Panc1 (cell line): ENCODE measurements at regions not wholly inside any gene's neighbourhood (a gene's known extent, or its start where the extent isn't known, plus 50 kb on each side); places are given as distances from the start of the nearest gene placed in this dataset.

Experiments used
- ATAC-seq: fragments of 200-7000 bp; cut with Tn5 transposase; 2 replicates; pipeline ENCODE4 v1.9.1; 2020; ENCODE audit warnings: mild to moderate bottlenecking, moderate library complexity
- BruUV-seq: library from RNA; stranded (reverse); fragments of 400-500 nt; replicated peaks from 2 replicates; lab custom pipeline; 2021; lab: Mats Ljungman, UMichigan
- CTCF ChIA-PET: fragments of 300-600 bp; sonication (Branson Sonifier 250); formaldehyde crosslinking; loops from one replicate; lab custom pipeline; 2022; ENCODE audit warnings: antibody characterized with exemption; lab: Charles Lee
- POLR2A ChIA-PET: fragments of 300-600 bp; sonication (Branson Sonifier 250); formaldehyde crosslinking; loops from one replicate; lab custom pipeline; 2022; ENCODE audit warnings: antibody characterized with exemption; lab: Charles Lee
- DNase-seq: peaks from one replicate; pipeline ENCODE4 v3.0.0-alpha.2; 2010; ENCODE audit warnings: low read depth, low spot score
- H3K27ac ChIP-seq: 2 replicates; pipeline ENCODE4 v1.5.1; 2011; ENCODE audit warnings: mild to moderate bottlenecking, low read length, inconsistent platforms
- H3K27me3 ChIP-seq: fragments of 200-500 bp; sonication (Bioruptor generic); 2 replicates; pipeline ENCODE4 v1.6.0; 2014; ENCODE audit warnings: low read length, inconsistent platforms; ENCODE audit not compliant: control insufficient read depth, insufficient read depth
- H3K36me3 ChIP-seq: fragments of 200-500 bp; sonication (Bioruptor generic); 2 replicates; pipeline ENCODE4 v1.5.1; 2014; ENCODE audit warnings: inconsistent platforms, mild to moderate bottlenecking, low read length, moderate library complexity; ENCODE audit not compliant: control insufficient read depth, insufficient read depth
- H3K4me1 ChIP-seq: 2 replicates; pipeline ENCODE4 v1.5.1; 2011; ENCODE audit warnings: inconsistent platforms, mild to moderate bottlenecking, low read length, moderate library complexity; ENCODE audit not compliant: control insufficient read depth, insufficient read depth
- H3K4me3 ChIP-seq, 2 experiments: 2 replicates each; pipeline ENCODE4 v1.5.1; 2011 to 2012; ENCODE audit warnings: low read depth in 2 of 2, low read length in 2 of 2, mild to moderate bottlenecking in 2 of 2, inconsistent platforms in 1 of 2, moderate library complexity in 1 of 2
- H3K9me3 ChIP-seq: fragments of 200-500 bp; sonication (Bioruptor generic); 2 replicates; pipeline ENCODE4 v1.5.1; 2014; ENCODE audit warnings: low read depth, mild to moderate bottlenecking, inconsistent platforms, low read length, moderate library complexity; ENCODE audit not compliant: control insufficient read depth, insufficient read depth
- POLR2AphosphoS5 ChIP-seq: IDR thresholded peaks from 2 replicates; pipeline ENCODE4 v1.6.1; 2012; ENCODE audit warnings: mild to moderate bottlenecking, low read depth, low read length, moderate library complexity
- SIN3A ChIP-seq: IDR thresholded peaks from 2 replicates; pipeline ENCODE4 v1.6.1; 2012; ENCODE audit warnings: low read depth, mild to moderate bottlenecking, low read length, moderate library complexity, borderline replicate concordance; ENCODE audit not compliant: insufficient read depth
- TCF7L2 ChIP-seq: IDR thresholded peaks from 2 replicates; pipeline ENCODE4 v1.6.1; 2011; ENCODE audit warnings: mild to moderate bottlenecking, low read depth, low read length, inconsistent platforms
- in situ Hi-C: cut with HindIII; loops from 2 replicates; pipeline ENCODE4 v1.10.0; 2016; ENCODE audit warnings: low sequenced_read_pairs, low pct_unique_long_range_greater_than_20kb
- intact Hi-C: fragments of 100-400 bp; cut with micrococcal nuclease; formaldehyde crosslinking; loops from one replicate; pipeline ENCODE4 v1.10.0; 2022; ENCODE audit not compliant: unreplicated experiment
- TF ChIP-seq, protein P1 (sequence below), 2 experiments: IDR thresholded peaks; 2 replicates each; pipeline ENCODE4 v1.6.1; 2011 to 2012; ENCODE audit warnings: low read depth in 2 of 2, control low read depth in 1 of 2, low read length in 1 of 2, mild to moderate bottlenecking in 1 of 2, moderate library complexity in 1 of 2; ENCODE audit not compliant: insufficient read depth in 1 of 2
- TF ChIP-seq, protein P2 (sequence below): fragments of 450-650 bp; IDR thresholded peaks from 2 replicates; pipeline ENCODE4 v1.5.1; 2017; ENCODE audit warnings: mild to moderate bottlenecking

DNA sequence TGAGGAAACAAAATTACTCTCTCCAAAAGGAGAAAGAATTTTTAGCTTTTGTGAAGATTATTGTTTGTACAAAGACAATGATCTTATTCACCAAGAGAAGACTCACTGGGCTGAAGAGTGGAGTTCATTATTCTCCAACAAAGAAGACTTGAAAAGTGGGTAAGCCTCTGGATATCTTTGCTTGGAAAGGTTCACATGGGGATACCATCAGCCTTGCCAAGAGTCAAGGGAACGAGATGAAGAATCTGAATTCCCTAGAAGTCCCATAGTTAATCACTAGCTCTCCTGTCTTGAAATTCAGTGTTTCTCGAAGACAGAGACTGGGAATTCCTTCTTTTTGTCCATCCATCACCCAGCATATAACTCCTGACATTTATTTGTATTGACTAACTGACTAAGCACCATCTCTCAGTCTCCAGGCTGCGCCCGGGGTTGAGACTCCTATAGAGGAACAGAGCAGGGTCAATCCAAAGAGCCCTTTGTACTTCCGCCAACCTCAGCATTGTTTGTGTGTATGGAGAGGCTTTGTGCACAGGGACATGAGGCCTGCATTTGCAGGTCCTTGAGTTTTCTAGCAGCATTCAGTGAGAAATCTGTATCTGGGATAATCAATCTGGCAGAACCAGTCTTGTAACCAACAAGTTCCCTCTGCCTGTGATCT is 461.9 kb downstream of the KIF16B start:
- H3K4me3 ChIP-seq: no peak overlapping the region
- no peaks in the 10 kb centered on the region for H3K27me3 ChIP-seq
- H3K4me1 ChIP-seq: no peaks in the 10 kb centered on the region
- ATAC-seq (no peak), DNase-seq (no peak)
- intact Hi-C loops: no loop called here
- no TSS peak for BruUV-seq
- H3K27ac ChIP-seq: no peak overlapping the region
- in situ Hi-C loops: no loop called here
- no peaks in the 10 kb centered on the region for H3K36me3 ChIP-seq
- CTCF ChIA-PET: no interaction called here
- POLR2A ChIA-PET: no interaction called here
- TF ChIP-seq, protein P1, sequence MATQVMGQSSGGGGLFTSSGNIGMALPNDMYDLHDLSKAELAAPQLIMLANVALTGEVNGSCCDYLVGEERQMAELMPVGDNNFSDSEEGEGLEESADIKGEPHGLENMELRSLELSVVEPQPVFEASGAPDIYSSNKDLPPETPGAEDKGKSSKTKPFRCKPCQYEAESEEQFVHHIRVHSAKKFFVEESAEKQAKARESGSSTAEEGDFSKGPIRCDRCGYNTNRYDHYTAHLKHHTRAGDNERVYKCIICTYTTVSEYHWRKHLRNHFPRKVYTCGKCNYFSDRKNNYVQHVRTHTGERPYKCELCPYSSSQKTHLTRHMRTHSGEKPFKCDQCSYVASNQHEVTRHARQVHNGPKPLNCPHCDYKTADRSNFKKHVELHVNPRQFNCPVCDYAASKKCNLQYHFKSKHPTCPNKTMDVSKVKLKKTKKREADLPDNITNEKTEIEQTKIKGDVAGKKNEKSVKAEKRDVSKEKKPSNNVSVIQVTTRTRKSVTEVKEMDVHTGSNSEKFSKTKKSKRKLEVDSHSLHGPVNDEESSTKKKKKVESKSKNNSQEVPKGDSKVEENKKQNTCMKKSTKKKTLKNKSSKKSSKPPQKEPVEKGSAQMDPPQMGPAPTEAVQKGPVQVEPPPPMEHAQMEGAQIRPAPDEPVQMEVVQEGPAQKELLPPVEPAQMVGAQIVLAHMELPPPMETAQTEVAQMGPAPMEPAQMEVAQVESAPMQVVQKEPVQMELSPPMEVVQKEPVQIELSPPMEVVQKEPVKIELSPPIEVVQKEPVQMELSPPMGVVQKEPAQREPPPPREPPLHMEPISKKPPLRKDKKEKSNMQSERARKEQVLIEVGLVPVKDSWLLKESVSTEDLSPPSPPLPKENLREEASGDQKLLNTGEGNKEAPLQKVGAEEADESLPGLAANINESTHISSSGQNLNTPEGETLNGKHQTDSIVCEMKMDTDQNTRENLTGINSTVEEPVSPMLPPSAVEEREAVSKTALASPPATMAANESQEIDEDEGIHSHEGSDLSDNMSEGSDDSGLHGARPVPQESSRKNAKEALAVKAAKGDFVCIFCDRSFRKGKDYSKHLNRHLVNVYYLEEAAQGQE (IDR thresholded peaks at IDR 0.05; ENCODE audit: insufficient read depth in 1 of 2, low read depth in 2 of 2, low read length in 1 of 2): no peak
- TF ChIP-seq POLR2AphosphoS5 (no peak), SIN3A (no peak), TCF7L2 (no peak)
- TF ChIP-seq, protein P2, sequence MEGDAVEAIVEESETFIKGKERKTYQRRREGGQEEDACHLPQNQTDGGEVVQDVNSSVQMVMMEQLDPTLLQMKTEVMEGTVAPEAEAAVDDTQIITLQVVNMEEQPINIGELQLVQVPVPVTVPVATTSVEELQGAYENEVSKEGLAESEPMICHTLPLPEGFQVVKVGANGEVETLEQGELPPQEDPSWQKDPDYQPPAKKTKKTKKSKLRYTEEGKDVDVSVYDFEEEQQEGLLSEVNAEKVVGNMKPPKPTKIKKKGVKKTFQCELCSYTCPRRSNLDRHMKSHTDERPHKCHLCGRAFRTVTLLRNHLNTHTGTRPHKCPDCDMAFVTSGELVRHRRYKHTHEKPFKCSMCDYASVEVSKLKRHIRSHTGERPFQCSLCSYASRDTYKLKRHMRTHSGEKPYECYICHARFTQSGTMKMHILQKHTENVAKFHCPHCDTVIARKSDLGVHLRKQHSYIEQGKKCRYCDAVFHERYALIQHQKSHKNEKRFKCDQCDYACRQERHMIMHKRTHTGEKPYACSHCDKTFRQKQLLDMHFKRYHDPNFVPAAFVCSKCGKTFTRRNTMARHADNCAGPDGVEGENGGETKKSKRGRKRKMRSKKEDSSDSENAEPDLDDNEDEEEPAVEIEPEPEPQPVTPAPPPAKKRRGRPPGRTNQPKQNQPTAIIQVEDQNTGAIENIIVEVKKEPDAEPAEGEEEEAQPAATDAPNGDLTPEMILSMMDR: no peak
- H3K9me3 ChIP-seq: no peaks in the 10 kb centered on the region

DNA sequence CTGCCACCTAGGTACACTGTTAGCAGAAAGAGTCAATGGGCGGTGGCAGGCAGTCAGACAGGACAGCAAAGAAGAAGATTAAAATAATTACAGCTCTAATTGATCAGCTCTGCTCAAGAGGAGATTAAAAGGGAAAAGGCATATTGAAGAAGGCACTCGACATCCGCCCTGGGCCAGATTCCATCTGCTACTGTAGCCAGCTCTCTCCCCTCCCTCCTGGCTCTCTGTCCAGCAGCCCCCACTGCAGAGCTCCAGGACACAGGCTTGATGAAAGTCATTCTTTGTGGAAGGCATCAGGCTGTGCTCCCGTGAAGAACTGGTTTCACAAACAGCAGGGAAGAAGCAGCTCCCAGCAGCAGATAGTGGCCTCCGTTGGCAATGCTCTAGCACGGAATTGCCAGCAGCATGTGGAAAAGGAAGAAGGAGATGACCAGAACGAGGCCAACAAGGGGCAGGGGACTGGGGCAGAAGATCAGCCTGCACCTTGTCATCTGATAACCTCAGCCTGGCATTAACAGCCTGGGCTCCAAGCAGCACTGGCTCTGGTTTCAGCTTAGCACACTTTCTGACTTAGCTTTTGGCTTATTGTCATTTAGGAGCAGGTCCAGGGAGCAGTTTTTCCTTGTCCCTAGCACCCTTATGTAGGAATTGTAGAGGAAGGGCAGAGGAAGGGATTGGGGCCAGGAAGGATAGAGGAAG is 465.9 kb downstream of the KIF16B start:
- ChIA-PET POLR2A (no interaction called here), CTCF (no interaction called here)
- Histone ChIP-seq H3K27me3 (no peaks in the 10 kb centered on the region), H3K27ac (no peak overlapping the region), H3K4me1 (no peaks in the 10 kb centered on the region), H3K36me3 (no peaks in the 10 kb centered on the region), H3K4me3 (no peak overlapping the region), H3K9me3 (no peaks in the 10 kb centered on the region)
- no peak for TF ChIP-seq TCF7L2
- TF ChIP-seq, protein P2: no peak
- TF ChIP-seq, protein P1 (IDR thresholded peaks at IDR 0.05; ENCODE audit: insufficient read depth in 1 of 2, low read depth in 2 of 2, low read length in 1 of 2): no peak
- no peak for TF ChIP-seq SIN3A
- BruUV-seq: no TSS peak
- intact Hi-C loops: no loop called here
- in situ Hi-C loops: no loop called here
- ATAC-seq (no peak), DNase-seq (no peak)
